Peyer's patch (tissue), 4 donors: ENCODE measurements at regions not wholly inside any gene's neighbourhood (a gene's known extent, or its start where the extent isn't known, plus 50 kb on each side); places are given as distances from the start of the nearest gene placed in this dataset.
"Not testable (repeated sequence)": the region's sequence is repeated elsewhere in the genome, so short reads cannot be mapped to it uniquely, and the experiment has no call there.

Experiments used
- DNase-seq, 3 donors: peaks; one replicate each; pipeline ENCODE4 v3.0.0-alpha.2; 2017 to 2019
- H3K27ac ChIP-seq, 4 donors: fragments of 200-600 bp; sonication (generic); one replicate each; pipeline ENCODE4 v1.5.1; 2016 to 2019
- H3K27me3 ChIP-seq, 2 donors: fragments of 200-600 bp; sonication (generic); one replicate each; pipeline ENCODE4 v1.5.1; 2019
- H3K36me3 ChIP-seq, 3 donors: fragments of 200-600 bp; sonication (generic); one replicate each; pipeline ENCODE4 v1.5.1; 2016 to 2019
- H3K4me1 ChIP-seq, 4 donors: fragments of 200-600 bp; sonication (generic); one replicate each; pipeline ENCODE4 v1.5.1; 2016 to 2019
- H3K4me3 ChIP-seq, 4 donors: fragments of 200-600 bp; sonication (generic); 1 replicate in 3 of 4; 2 replicates in 1 of 4; pipeline ENCODE4 v1.5.1; 2016 to 2019; ENCODE audit warnings: mild to moderate bottlenecking in 1 of 4
- H3K9me3 ChIP-seq, 4 donors: fragments of 200-600 bp; sonication (generic); one replicate each; pipeline ENCODE4 v1.5.1; 2016 to 2019; ENCODE audit warnings: mild to moderate bottlenecking in 1 of 4
- POLR2A ChIP-seq, 2 donors: fragments of 450-650 bp; IDR thresholded peaks; one replicate each; pipeline ENCODE4 v1.5.1; 2017; ENCODE audit warnings: antibody characterized with exemption in 2 of 2, mild to moderate bottlenecking in 2 of 2, moderate library complexity in 2 of 2
- TF ChIP-seq, protein P1 (sequence below), 6 experiments: fragments of 450-650 bp in 4 of 6; fragments of 200-600 bp in 2 of 6; sonication (generic) in 1 of 6; IDR thresholded peaks; one replicate each; pipeline ENCODE4 v1.5.1; 2017 to 2019; ENCODE audit warnings: antibody characterized with exemption in 6 of 6, mild to moderate bottlenecking in 3 of 6, moderate library complexity in 1 of 6

- Histone ChIP-seq H3K27ac (no peak overlapping the region), H3K27me3 (no peaks in the 10 kb centered on the region), H3K9me3 (no peaks in the 10 kb centered on the region), H3K4me1 (no peaks in the 10 kb centered on the region), H3K4me3 (no peak overlapping the region), H3K36me3 (no peaks in the 10 kb centered on the region)
- TF ChIP-seq, protein P1, sequence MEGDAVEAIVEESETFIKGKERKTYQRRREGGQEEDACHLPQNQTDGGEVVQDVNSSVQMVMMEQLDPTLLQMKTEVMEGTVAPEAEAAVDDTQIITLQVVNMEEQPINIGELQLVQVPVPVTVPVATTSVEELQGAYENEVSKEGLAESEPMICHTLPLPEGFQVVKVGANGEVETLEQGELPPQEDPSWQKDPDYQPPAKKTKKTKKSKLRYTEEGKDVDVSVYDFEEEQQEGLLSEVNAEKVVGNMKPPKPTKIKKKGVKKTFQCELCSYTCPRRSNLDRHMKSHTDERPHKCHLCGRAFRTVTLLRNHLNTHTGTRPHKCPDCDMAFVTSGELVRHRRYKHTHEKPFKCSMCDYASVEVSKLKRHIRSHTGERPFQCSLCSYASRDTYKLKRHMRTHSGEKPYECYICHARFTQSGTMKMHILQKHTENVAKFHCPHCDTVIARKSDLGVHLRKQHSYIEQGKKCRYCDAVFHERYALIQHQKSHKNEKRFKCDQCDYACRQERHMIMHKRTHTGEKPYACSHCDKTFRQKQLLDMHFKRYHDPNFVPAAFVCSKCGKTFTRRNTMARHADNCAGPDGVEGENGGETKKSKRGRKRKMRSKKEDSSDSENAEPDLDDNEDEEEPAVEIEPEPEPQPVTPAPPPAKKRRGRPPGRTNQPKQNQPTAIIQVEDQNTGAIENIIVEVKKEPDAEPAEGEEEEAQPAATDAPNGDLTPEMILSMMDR (IDR thresholded peaks at IDR 0.05): no peak
- no peak for TF ChIP-seq POLR2A (IDR thresholded peaks at IDR 0.05)
- no peak for DNase-seq
Measured at GRCh38 chr9:102185962-102186361, 447.5 kb upstream of the GRIN3A start.

GRCh38 chr9:102185371-102185770 lies 446.9 kb upstream of the GRIN3A start:
- DNase-seq: no peak
- no peak overlapping the region for H3K27ac ChIP-seq
- no peaks in the 10 kb centered on the region for H3K9me3 ChIP-seq
- TF ChIP-seq, protein P1 (IDR thresholded peaks at IDR 0.05): no peak
- TF ChIP-seq POLR2A (IDR thresholded peaks at IDR 0.05): no peak
- no peaks in the 10 kb centered on the region for H3K36me3 ChIP-seq
- H3K4me3 ChIP-seq: no peak overlapping the region
- H3K27me3 ChIP-seq: no peaks in the 10 kb centered on the region
- no peaks in the 10 kb centered on the region for H3K4me1 ChIP-seq

- Histone ChIP-seq H3K4me3 (no peak overlapping the region), H3K9me3 (no peaks in the 10 kb centered on the region), H3K4me1 (no peaks in the 10 kb centered on the region), H3K27ac (no peak overlapping the region), H3K36me3 (no peaks in the 10 kb centered on the region), H3K27me3 (no peaks in the 10 kb centered on the region)
- no peak for DNase-seq
- TF ChIP-seq POLR2A (IDR thresholded peaks at IDR 0.05): no peak
- TF ChIP-seq, protein P1 (IDR thresholded peaks at IDR 0.05): no peak
Measured at GRCh38 chr9:102178811-102179210, 440.4 kb upstream of the GRIN3A start.

- not testable (repeated sequence) for H3K27ac ChIP-seq, H3K4me3 ChIP-seq, H3K4me1 ChIP-seq, DNase-seq, H3K27me3 ChIP-seq, H3K9me3 ChIP-seq, H3K36me3 ChIP-seq
Measured at GRCh38 chr9:102174202-102174601, 435.8 kb upstream of the GRIN3A start.

GRCh38 chr9:102164247-102164646 lies 425.8 kb upstream of the GRIN3A start:
- H3K4me1 ChIP-seq: no peaks in the 10 kb centered on the region
- TF ChIP-seq POLR2A (IDR thresholded peaks at IDR 0.05): no peak
- TF ChIP-seq, protein P1 (IDR thresholded peaks at IDR 0.05): no peak
- no peaks in the 10 kb centered on the region for H3K36me3 ChIP-seq
- no peaks in the 10 kb centered on the region for H3K9me3 ChIP-seq
- no peak overlapping the region for H3K27ac ChIP-seq
- no peak overlapping the region for H3K4me3 ChIP-seq
- DNase-seq: no peak
- no peaks in the 10 kb centered on the region for H3K27me3 ChIP-seq

GRCh38 chr9:102153081-102153480 lies 414.6 kb upstream of the GRIN3A start:
- not testable (repeated sequence) for H3K4me3 ChIP-seq, H3K27ac ChIP-seq, H3K36me3 ChIP-seq, DNase-seq, H3K27me3 ChIP-seq, H3K4me1 ChIP-seq, H3K9me3 ChIP-seq

- no peaks in the 10 kb centered on the region for H3K4me1 ChIP-seq
- H3K4me3 ChIP-seq: no peak overlapping the region
- no peak for DNase-seq
- H3K9me3 ChIP-seq: no peaks in the 10 kb centered on the region
- H3K27ac ChIP-seq: no peak overlapping the region
- H3K27me3 ChIP-seq: no peaks in the 10 kb centered on the region
- H3K36me3 ChIP-seq: no peaks in the 10 kb centered on the region
- no peak for TF ChIP-seq POLR2A (IDR thresholded peaks at IDR 0.05)
- TF ChIP-seq, protein P1 (IDR thresholded peaks at IDR 0.05): no peak
Measured at GRCh38 chr9:102135768-102136167, 397.3 kb upstream of the GRIN3A start.
